Psoas muscle (tissue), 7 donors: ENCODE measurements at regions not wholly inside any gene's neighbourhood (a gene's known extent, or its start where the extent isn't known, plus 50 kb on each side); places are given as distances from the start of the nearest gene placed in this dataset.
"Not testable (repeated sequence)": the region's sequence is repeated elsewhere in the genome, so short reads cannot be mapped to it uniquely, and the experiment has no call there.

Source experiments
- ATAC-seq, 4 donors: fragments of 200-7000 bp; cut with Tn5 transposase; one replicate each; pipeline ENCODE4 v1.9.1; 2020; ENCODE audit warnings: moderate library complexity in 3 of 4, mild to moderate bottlenecking in 2 of 4
- DNase-seq, 2 donors: peaks; one replicate each; pipeline ENCODE4 v3.0.0-alpha.2; 2020
- H3K27ac ChIP-seq: fragments of 200-600 bp; one replicate; pipeline ENCODE4 v1.8.0; 2022
- H3K27me3 ChIP-seq, 3 donors: fragments of 200-600 bp in 1 of 3; one replicate each; pipeline versions ENCODE4 v1.6.1 to v1.8.0; 2013 to 2022; ENCODE audit warnings: low read length in 2 of 3, mild to moderate bottlenecking in 2 of 3, moderate library complexity in 1 of 3; ENCODE audit not compliant: insufficient read depth in 3 of 3
- H3K36me3 ChIP-seq, 2 donors: fragments of 200-600 bp in 1 of 2; one replicate each; pipeline versions ENCODE4 v1.6.1 to v1.8.0; 2013 to 2022; ENCODE audit warnings: low read depth in 1 of 2, mild to moderate bottlenecking in 1 of 2, moderate library complexity in 1 of 2; ENCODE audit not compliant: insufficient read depth in 1 of 2
- H3K4me1 ChIP-seq: fragments of 200-600 bp; one replicate; pipeline ENCODE4 v1.8.0; 2022
- H3K4me3 ChIP-seq: fragments of 200-600 bp; one replicate; pipeline ENCODE4 v1.8.0; 2022; ENCODE audit warnings: mild to moderate bottlenecking
- H3K9me3 ChIP-seq: fragments of 200-600 bp; one replicate; pipeline ENCODE4 v1.8.0; 2022
- CTCF ChIP-seq: fragments of 200-600 bp; IDR thresholded peaks from one replicate; pipeline ENCODE4 v1.8.0; 2022; ENCODE audit warnings: antibody characterized with exemption
- WGBS, 3 donors: extraction: QIAGEN DNeasy Blood & Tissue Kit; methylation state at CpG; one replicate each; pipeline versions ENCODE4 v1.1.6 to v1.1.7; 2013; 5-methylcytosine and 5-hydroxymethylcytosine counted together
- intact Hi-C, 2 donors: fragments of 100-400 bp; cut with DNase I; formaldehyde crosslinking; loops; one replicate each; pipeline versions ENCODE4 v1.11.0 to v1.14.2; 2022
- donor health status: healthy with polysubstance abuse.
- donor health status: DM: no; HTN: no; CAD: no; lungs with moderate emphysema.
- donor health status: Bipolar disorder and iron deficiency.
- donor health status: healthy.
- donor health status: DM: yes; HTN: yes; CAD: no.
- donor health status: DM: no; HTN: no; CAD: no.
- donor health status: DM: yes; HTN: yes; CAD: no.

DNA sequence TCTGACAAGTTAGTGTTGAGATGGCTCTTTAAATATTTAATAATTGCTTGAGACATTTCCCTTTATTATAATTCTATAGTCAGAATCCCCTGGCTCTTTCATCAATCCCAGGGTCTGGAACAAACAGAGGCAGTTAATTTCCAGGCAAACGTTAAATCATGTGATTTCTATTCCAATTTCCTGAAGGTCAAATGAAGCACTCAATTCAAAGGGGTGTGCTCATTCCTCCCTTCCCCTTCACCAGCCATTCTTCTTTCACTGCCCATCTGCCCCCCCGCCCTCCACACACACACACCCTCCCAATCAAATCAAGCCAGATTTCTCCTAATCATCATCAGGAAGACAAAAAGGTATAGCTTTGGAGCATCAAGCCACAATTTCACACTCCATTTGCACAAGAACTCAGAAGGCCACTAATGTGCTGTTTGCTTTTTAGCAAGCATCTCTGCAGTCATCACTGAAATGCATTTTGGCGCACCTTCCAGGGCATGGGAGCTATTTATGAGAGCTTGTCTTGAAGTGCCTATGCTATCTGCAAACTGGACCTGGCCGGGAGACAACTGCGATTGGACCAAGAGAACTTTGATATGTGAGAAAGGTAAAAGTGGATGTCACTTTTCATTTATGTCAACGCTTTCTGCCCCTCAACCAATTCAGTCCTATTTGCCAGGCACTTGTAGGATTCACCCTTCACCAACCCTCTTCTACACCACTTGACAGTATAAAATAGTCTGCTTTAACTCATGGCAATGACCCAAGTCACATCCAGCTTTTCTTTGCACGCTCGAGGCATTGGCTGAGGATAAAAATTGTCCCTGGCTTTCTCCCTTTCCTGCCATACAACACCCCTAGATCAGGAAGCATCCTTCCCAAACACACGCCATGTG is 315.1 kb upstream of the API5 start:
- WGBS, 3 donors = 73 to 75% (median 74%) methylated on average over 9 of the region's 9 CpGs
- Histone ChIP-seq H3K9me3 (no peaks in the 10 kb centered on the region), H3K27ac (no peak overlapping the region), H3K27me3 (no peaks in the 10 kb centered on the region), H3K4me1 (no peaks in the 10 kb centered on the region), H3K4me3 (no peak overlapping the region), H3K36me3 (no peaks in the 10 kb centered on the region)
- intact Hi-C loops = no loop called here
- DNase-seq (no peak), ATAC-seq (no peak)
- TF ChIP-seq CTCF = no peak

GRCh38 chr11:43004879-43005278 is 306.9 kb upstream of the API5 start:
- H3K36me3 ChIP-seq, H3K27me3 ChIP-seq, intact Hi-C loops, H3K9me3 ChIP-seq, H3K4me3 ChIP-seq, H3K27ac ChIP-seq, ATAC-seq, DNase-seq, H3K4me1 ChIP-seq: not testable (repeated sequence)
- WGBS, 3 donors = 83 to 85% (median 84%) methylated on average over 10 of the region's 10 CpGs

DNA sequence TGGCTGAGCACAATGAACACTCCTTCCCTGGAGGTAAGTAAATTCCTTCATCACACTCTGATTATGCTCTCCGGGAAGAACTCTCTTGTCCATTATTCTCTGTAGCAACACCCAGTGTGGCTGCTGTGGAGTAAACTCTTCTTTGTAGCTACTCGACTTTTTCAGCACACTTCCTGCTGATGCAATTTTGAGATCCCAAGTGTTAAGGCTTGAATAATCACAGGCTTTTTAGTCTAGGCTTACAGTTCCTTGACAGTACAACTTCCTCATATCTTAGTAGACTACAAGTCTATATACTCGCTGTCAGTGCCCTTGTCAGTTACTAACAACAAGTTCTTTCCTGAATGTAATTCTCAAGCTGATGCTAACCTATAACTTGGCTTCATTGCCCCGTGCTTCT is 301.8 kb upstream of the API5 start:
- no peaks in the 10 kb centered on the region for H3K9me3 ChIP-seq
- no peaks in the 10 kb centered on the region for H3K27me3 ChIP-seq
- no peak overlapping the region for H3K4me3 ChIP-seq
- H3K36me3 ChIP-seq = no peaks in the 10 kb centered on the region
- WGBS, 3 donors = 62 to 68% (median 63%) methylated on average over 4 of the region's 4 CpGs
- no peak for TF ChIP-seq CTCF
- DNase-seq (no peak), ATAC-seq (no peak)
- no peaks in the 10 kb centered on the region for H3K4me1 ChIP-seq
- intact Hi-C loops = no loop called here
- no peak overlapping the region for H3K27ac ChIP-seq

GRCh38 chr11:43012606-43013005 is 299.2 kb upstream of the API5 start:
- Histone ChIP-seq H3K27me3 (no peaks in the 10 kb centered on the region), H3K4me1 (no peaks in the 10 kb centered on the region), H3K27ac (no peak overlapping the region), H3K36me3 (no peaks in the 10 kb centered on the region), H3K9me3 (no peaks in the 10 kb centered on the region), H3K4me3 (no peak overlapping the region)
- DNase-seq (no peak), ATAC-seq (no peak)
- WGBS, 3 donors = 62 to 90% (median 83%) methylated on average over 2 of the region's 2 CpGs
- intact Hi-C loops = no loop called here
- no peak for TF ChIP-seq CTCF

DNA sequence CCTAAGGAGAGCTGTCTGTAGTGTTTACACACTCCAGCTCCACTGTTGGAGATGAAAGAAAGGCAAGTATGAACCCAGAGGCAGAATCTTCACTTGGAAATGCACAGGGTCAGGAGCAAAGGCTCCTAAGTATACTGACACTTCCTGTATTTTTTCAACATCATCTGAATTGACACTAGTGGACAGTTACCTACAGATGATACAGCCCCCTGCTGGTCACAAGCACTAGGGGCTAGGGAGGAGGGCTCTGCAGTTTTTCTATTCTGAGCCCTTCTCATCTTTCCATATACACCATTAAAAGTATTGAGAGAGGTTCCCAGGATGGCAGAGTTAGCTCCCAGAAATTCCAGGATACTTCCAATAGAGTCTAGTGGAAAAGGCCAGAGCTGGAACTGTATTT is 290.3 kb upstream of the API5 start:
- no peak for ATAC-seq
- no peak for DNase-seq
- no peak overlapping the region for H3K27ac ChIP-seq
- no peaks in the 10 kb centered on the region for H3K36me3 ChIP-seq
- no peaks in the 10 kb centered on the region for H3K27me3 ChIP-seq
- no peak for TF ChIP-seq CTCF
- no peaks in the 10 kb centered on the region for H3K9me3 ChIP-seq
- H3K4me3 ChIP-seq = no peak overlapping the region
- H3K4me1 ChIP-seq = no peaks in the 10 kb centered on the region
- intact Hi-C loops = no loop called here
